ENCODE measurements at regions not wholly inside any gene's neighbourhood (a gene's known extent, or its start where the extent isn't known, plus 50 kb on each side); places are given as distances from the start of the nearest gene placed in this dataset.
"Not testable (repeated sequence)": the region's sequence is repeated elsewhere in the genome, so short reads cannot be mapped to it uniquely, and the experiment has no call there.

GRCh38 chr6:40674170-40674569, 87.0 kb upstream of the LRFN2 start:
- Histone ChIP-seq H3K9me3 (ENCODE audit: control insufficient read depth, low read length) (peaks cover 7% of the 10 kb centered on the region), H3K27me3 (ENCODE audit: control insufficient read depth in 1 of 2, insufficient read depth in 2 of 2, low read length in 1 of 2) (peaks cover 0 to 1% of the 10 kb centered on the region in 2 donors), H3K36me3 (ENCODE audit: control insufficient read depth in 1 of 2, insufficient read depth in 2 of 2, low read length in 1 of 2) (no peaks in the 10 kb centered on the region), H3K27ac (ENCODE audit: low read depth in 1 of 2, low read length in 2 of 2) (no peak overlapping the region), H3K4me1 (ENCODE audit: control insufficient read depth in 1 of 2, insufficient read depth in 2 of 2, low read length in 2 of 2) (no peaks in the 10 kb centered on the region), H3K4me3 (ENCODE audit: low read length in 2 of 2) (no peak overlapping the region)
- ATAC-seq (ENCODE audit: low FRiP score) (no peak), DNase-seq (no peak)
- 75 to 84% methylated on average over 8 of the region's 8 CpGs for WGBS, 2 donors
- intact Hi-C loops (cut with DNase I): no loop called here

- intact Hi-C loops (cut with DNase I): no loop called here
- Histone ChIP-seq H3K9me3 (ENCODE audit: control insufficient read depth, low read length) (no peaks in the 10 kb centered on the region), H3K4me1 (ENCODE audit: control insufficient read depth in 1 of 2, insufficient read depth in 2 of 2, low read length in 2 of 2) (no peaks in the 10 kb centered on the region), H3K27ac (ENCODE audit: low read depth in 1 of 2, low read length in 2 of 2) (no peak overlapping the region), H3K27me3 (ENCODE audit: control insufficient read depth in 1 of 2, insufficient read depth in 2 of 2, low read length in 1 of 2) (no peaks in the 10 kb centered on the region), H3K4me3 (ENCODE audit: low read length in 2 of 2) (no peak overlapping the region), H3K36me3 (ENCODE audit: control insufficient read depth in 1 of 2, insufficient read depth in 2 of 2, low read length in 1 of 2) (no peaks in the 10 kb centered on the region)
- no peak for DNase-seq
- WGBS, 2 donors: 51 to 64% methylated on average over 5 of the region's 5 CpGs
- ATAC-seq (ENCODE audit: low FRiP score): no peak
Observed at GRCh38 chr6:40672087-40672486, 84.9 kb upstream of the LRFN2 start.

GRCh38 chr6:40671694-40672050, 84.5 kb upstream of the LRFN2 start:
- Histone ChIP-seq H3K9me3 (ENCODE audit: control insufficient read depth, low read length) (no peaks in the 10 kb centered on the region), H3K4me3 (ENCODE audit: low read length in 2 of 2) (no peak overlapping the region), H3K27me3 (ENCODE audit: control insufficient read depth in 1 of 2, insufficient read depth in 2 of 2, low read length in 1 of 2) (no peaks in the 10 kb centered on the region), H3K4me1 (ENCODE audit: control insufficient read depth in 1 of 2, insufficient read depth in 2 of 2, low read length in 2 of 2) (no peaks in the 10 kb centered on the region), H3K27ac (ENCODE audit: low read depth in 1 of 2, low read length in 2 of 2) (no peak overlapping the region), H3K36me3 (ENCODE audit: control insufficient read depth in 1 of 2, insufficient read depth in 2 of 2, low read length in 1 of 2) (no peaks in the 10 kb centered on the region)
- ATAC-seq (ENCODE audit: low FRiP score): no peak
- intact Hi-C loops (cut with DNase I): no loop called here
- no peak for DNase-seq
- WGBS, 2 donors: 90 to 99% methylated on average over 3 of the region's 3 CpGs

GRCh38 chr6:40671001-40671693, 84.0 kb upstream of the LRFN2 start:
- intact Hi-C loops (cut with DNase I): no loop called here
- 84% methylated on average over 15 of the region's 15 CpGs for WGBS, 2 donors
- no peaks in the 10 kb centered on the region for H3K4me1 ChIP-seq (ENCODE audit: control insufficient read depth in 1 of 2, insufficient read depth in 2 of 2, low read length in 2 of 2)
- no peaks in the 10 kb centered on the region for H3K27me3 ChIP-seq (ENCODE audit: control insufficient read depth in 1 of 2, insufficient read depth in 2 of 2, low read length in 1 of 2)
- H3K36me3 ChIP-seq (ENCODE audit: control insufficient read depth in 1 of 2, insufficient read depth in 2 of 2, low read length in 1 of 2): no peaks in the 10 kb centered on the region
- H3K4me3 ChIP-seq (ENCODE audit: low read length in 2 of 2): no peak overlapping the region
- ATAC-seq (ENCODE audit: low FRiP score) (no peak), DNase-seq (no peak)
- no peaks in the 10 kb centered on the region for H3K9me3 ChIP-seq (ENCODE audit: control insufficient read depth, low read length)
- no peak overlapping the region for H3K27ac ChIP-seq (ENCODE audit: low read depth in 1 of 2, low read length in 2 of 2)

- ATAC-seq (ENCODE audit: low FRiP score) (no peak), DNase-seq (no peak)
- no peaks in the 10 kb centered on the region for H3K27me3 ChIP-seq (ENCODE audit: control insufficient read depth in 1 of 2, insufficient read depth in 2 of 2, low read length in 1 of 2)
- 70 to 71% methylated on average over 3 of the region's 3 CpGs for WGBS, 2 donors
- H3K4me3 ChIP-seq (ENCODE audit: low read length in 2 of 2): no peak overlapping the region
- intact Hi-C loops (cut with DNase I): no loop called here
- no peaks in the 10 kb centered on the region for H3K36me3 ChIP-seq (ENCODE audit: control insufficient read depth in 1 of 2, insufficient read depth in 2 of 2, low read length in 1 of 2)
- no peaks in the 10 kb centered on the region for H3K4me1 ChIP-seq (ENCODE audit: control insufficient read depth in 1 of 2, insufficient read depth in 2 of 2, low read length in 2 of 2)
- no peak overlapping the region for H3K27ac ChIP-seq (ENCODE audit: low read depth in 1 of 2, low read length in 2 of 2)
- H3K9me3 ChIP-seq (ENCODE audit: control insufficient read depth, low read length): peaks cover 8% of the 10 kb centered on the region
Observed at GRCh38 chr6:40669343-40669742, 82.2 kb upstream of the LRFN2 start.

GRCh38 chr6:40668203-40668602, 81.0 kb upstream of the LRFN2 start:
- WGBS, 2 donors: 89 to 96% methylated on average over 2 of the region's 2 CpGs
- intact Hi-C loops (cut with DNase I): no loop called here
- ATAC-seq (ENCODE audit: low FRiP score) (no peak), DNase-seq (no peak)
- Histone ChIP-seq H3K9me3 (ENCODE audit: control insufficient read depth, low read length) (peaks cover 17% of the 10 kb centered on the region), H3K27me3 (ENCODE audit: control insufficient read depth in 1 of 2, insufficient read depth in 2 of 2, low read length in 1 of 2) (no peaks in the 10 kb centered on the region), H3K4me3 (ENCODE audit: low read length in 2 of 2) (no peak overlapping the region), H3K4me1 (ENCODE audit: control insufficient read depth in 1 of 2, insufficient read depth in 2 of 2, low read length in 2 of 2) (no peaks in the 10 kb centered on the region), H3K36me3 (ENCODE audit: control insufficient read depth in 1 of 2, insufficient read depth in 2 of 2, low read length in 1 of 2) (no peaks in the 10 kb centered on the region), H3K27ac (ENCODE audit: low read depth in 1 of 2, low read length in 2 of 2) (no peak overlapping the region)

GRCh38 chr6:40666530-40666929, 79.4 kb upstream of the LRFN2 start:
- ATAC-seq (ENCODE audit: low FRiP score) (no peak), DNase-seq (no peak)
- peaks cover 18% of the 10 kb centered on the region for H3K9me3 ChIP-seq (ENCODE audit: control insufficient read depth, low read length)
- H3K4me3 ChIP-seq (ENCODE audit: low read length in 2 of 2): no peak overlapping the region
- no peaks in the 10 kb centered on the region for H3K4me1 ChIP-seq (ENCODE audit: control insufficient read depth in 1 of 2, insufficient read depth in 2 of 2, low read length in 2 of 2)
- WGBS, 2 donors: 70 to 72% methylated on average over 4 of the region's 4 CpGs
- H3K27ac ChIP-seq (ENCODE audit: low read depth in 1 of 2, low read length in 2 of 2): no peak overlapping the region
- H3K36me3 ChIP-seq (ENCODE audit: control insufficient read depth in 1 of 2, insufficient read depth in 2 of 2, low read length in 1 of 2): no peaks in the 10 kb centered on the region
- no peaks in the 10 kb centered on the region for H3K27me3 ChIP-seq (ENCODE audit: control insufficient read depth in 1 of 2, insufficient read depth in 2 of 2, low read length in 1 of 2)
- intact Hi-C loops (cut with DNase I): no loop called here

- 73 to 87% methylated on average over 2 of the region's 2 CpGs for WGBS, 2 donors
- intact Hi-C loops (cut with DNase I): no loop called here
- no peaks in the 10 kb centered on the region for H3K4me1 ChIP-seq (ENCODE audit: control insufficient read depth in 1 of 2, insufficient read depth in 2 of 2, low read length in 2 of 2)
Observed at GRCh38 chr6:40661726-40662125, 74.6 kb upstream of the LRFN2 start.

GRCh38 chr6:40656772-40657171, 69.6 kb upstream of the LRFN2 start:
- H3K36me3 ChIP-seq (ENCODE audit: control insufficient read depth in 1 of 2, insufficient read depth in 2 of 2, low read length in 1 of 2); DNase-seq; intact Hi-C loops (cut with DNase I); H3K9me3 ChIP-seq (ENCODE audit: control insufficient read depth, low read length); H3K4me1 ChIP-seq (ENCODE audit: control insufficient read depth in 1 of 2, insufficient read depth in 2 of 2, low read length in 2 of 2); ATAC-seq (ENCODE audit: low FRiP score); H3K4me3 ChIP-seq (ENCODE audit: low read length in 2 of 2); H3K27me3 ChIP-seq (ENCODE audit: control insufficient read depth in 1 of 2, insufficient read depth in 2 of 2, low read length in 1 of 2); H3K27ac ChIP-seq (ENCODE audit: low read depth in 1 of 2, low read length in 2 of 2): not testable (repeated sequence)
- 95% methylated on average over 5 of the region's 5 CpGs for WGBS, 2 donors

More at GRCh38 chr6:40661726-40662125, 74.6 kb upstream of the LRFN2 start:
- no peaks in the 10 kb centered on the region for H3K27me3 ChIP-seq (ENCODE audit: control insufficient read depth in 1 of 2, insufficient read depth in 2 of 2, low read length in 1 of 2)
- H3K36me3 ChIP-seq (ENCODE audit: control insufficient read depth in 1 of 2, insufficient read depth in 2 of 2, low read length in 1 of 2): no peaks in the 10 kb centered on the region
- DNase-seq: no peak
- peaks cover 18% of the 10 kb centered on the region for H3K9me3 ChIP-seq (ENCODE audit: control insufficient read depth, low read length)
- no peak for ATAC-seq (ENCODE audit: low FRiP score)
- H3K27ac ChIP-seq (ENCODE audit: low read depth in 1 of 2, low read length in 2 of 2): no peak overlapping the region
- no peak overlapping the region for H3K4me3 ChIP-seq (ENCODE audit: low read length in 2 of 2)

Data from aorta (tissue), 5 donors.